Endodermal cell (in vitro differentiated cells): ENCODE measurements at regions not wholly inside any gene's neighbourhood (a gene's known extent, or its start where the extent isn't known, plus 50 kb on each side); places are given as distances from the start of the nearest gene placed in this dataset.

ENCODE experiments used
- DNase-seq: peaks from one replicate; pipeline ENCODE4 v3.0.0-alpha.2; 2017
- H3K27ac ChIP-seq: 2 replicates; pipeline ENCODE4 v1.5.1; 2013; ENCODE audit warnings: mild to moderate bottlenecking, low read depth, low read length, moderate library complexity
- H3K27me3 ChIP-seq: 2 replicates; pipeline ENCODE4 v1.6.1; 2013; ENCODE audit warnings: mild to moderate bottlenecking, low read length, moderate library complexity; ENCODE audit not compliant: insufficient read depth, control insufficient read depth, poor library complexity, severe bottlenecking
- H3K36me3 ChIP-seq: 2 replicates; pipeline ENCODE4 v1.7.0; 2013; ENCODE audit warnings: mild to moderate bottlenecking, low read length, moderate library complexity; ENCODE audit not compliant: control insufficient read depth, insufficient read depth
- H3K4me1 ChIP-seq: one replicate; pipeline ENCODE4 v1.7.0; 2013; ENCODE audit warnings: low read length; ENCODE audit not compliant: control insufficient read depth, insufficient read depth
- H3K4me3 ChIP-seq: 2 replicates; pipeline ENCODE4 v1.5.1; 2013; ENCODE audit warnings: mild to moderate bottlenecking, low read length, moderate library complexity
- H3K9ac ChIP-seq: 2 replicates; pipeline ENCODE4 v1.6.1; 2013; ENCODE audit warnings: mild to moderate bottlenecking, low read length, moderate library complexity; ENCODE audit not compliant: poor library complexity, severe bottlenecking; ENCODE audit errors: extremely low read depth
- H3K9me3 ChIP-seq: 2 replicates; pipeline ENCODE4 v1.6.1; 2013; ENCODE audit warnings: mild to moderate bottlenecking, low read length, moderate library complexity; ENCODE audit not compliant: control insufficient read depth
- H3K27ac Mint-ChIP-seq: 2 replicates; pipeline ENCODE4 v1.8.0; 2020; ENCODE audit warnings: mixed read lengths
- H3K27me3 Mint-ChIP-seq: 2 replicates; pipeline ENCODE4 v1.8.0; 2021; ENCODE audit warnings: mild to moderate bottlenecking, mixed read lengths; ENCODE audit not compliant: insufficient read depth
- H3K36me3 Mint-ChIP-seq: 2 replicates; pipeline ENCODE4 v1.8.0; 2020; ENCODE audit warnings: low read depth, mixed read lengths
- H3K4me1 Mint-ChIP-seq: 2 replicates; pipeline ENCODE4 v1.8.0; 2020; ENCODE audit warnings: mixed read lengths
- H3K4me3 Mint-ChIP-seq: 2 replicates; pipeline ENCODE4 v1.8.0; 2020; ENCODE audit warnings: mild to moderate bottlenecking, moderate library complexity, mixed read lengths
- H3K9me3 Mint-ChIP-seq: 2 replicates; pipeline ENCODE4 v1.8.0; 2020; ENCODE audit warnings: mild to moderate bottlenecking, mixed read lengths
- WGBS, 2 experiments: methylation state at CpG; one replicate each; pipeline versions ENCODE4 v1.1.5 to v1.1.7; 2013; ENCODE audit warnings: missing lambda C conversion rate in 2 of 2, mixed read lengths in 1 of 2; ENCODE audit not compliant: insufficient coverage in 1 of 2, insufficient read length in 1 of 2; 5-methylcytosine and 5-hydroxymethylcytosine counted together
- TF ChIP-seq, protein P1 (sequence below): fragments of 200-600 bp; sonication (generic); conservative IDR thresholded peaks from 2 replicates; pipeline ENCODE4 v1.5.0; 2021; ENCODE audit warnings: antibody characterized with exemption, mild to moderate bottlenecking

DNA sequence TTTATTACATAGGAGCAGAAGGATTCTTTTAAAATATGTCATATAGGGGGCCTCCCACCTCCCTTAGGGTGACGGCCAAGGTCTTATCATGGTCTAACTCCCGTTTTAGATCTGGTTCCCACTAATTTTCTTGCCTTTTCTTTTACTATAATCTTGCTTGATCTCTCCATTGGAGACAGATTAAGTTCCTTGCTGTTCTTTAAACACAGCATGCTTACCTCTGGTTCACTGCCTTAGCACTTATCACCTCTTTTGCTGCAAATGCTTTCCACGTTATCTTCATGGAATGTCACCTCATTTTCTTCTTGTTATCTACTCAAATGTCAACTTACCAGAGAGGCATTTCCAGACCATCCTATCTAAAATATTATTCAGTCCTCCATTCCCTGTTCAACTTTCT, 1047.6 kb downstream of the TLE4 start:
- Histone ChIP-seq H3K27me3 (no peaks in the 10 kb centered on the region), H3K27ac (no peak overlapping the region), H3K9ac (no peak overlapping the region), H3K4me3 (no peak overlapping the region), H3K4me1 (no peaks in the 10 kb centered on the region), H3K36me3 (no peaks in the 10 kb centered on the region), H3K9me3 (peaks cover 18% of the 10 kb centered on the region)
- Mint-ChIP-seq H3K27me3 (no peaks in the 10 kb centered on the region), H3K36me3 (peaks cover 4% of the 10 kb centered on the region), H3K4me1 (peaks cover 6% of the 10 kb centered on the region), H3K27ac (no peak overlapping the region), H3K4me3 (no peak overlapping the region), H3K9me3 (peaks cover 10% of the 10 kb centered on the region)
- no peak for DNase-seq
- WGBS, 2 experiments, result 30 to 58% methylated on average over 2 to 3 of the region's 3 CpGs
- TF ChIP-seq, protein P1, sequence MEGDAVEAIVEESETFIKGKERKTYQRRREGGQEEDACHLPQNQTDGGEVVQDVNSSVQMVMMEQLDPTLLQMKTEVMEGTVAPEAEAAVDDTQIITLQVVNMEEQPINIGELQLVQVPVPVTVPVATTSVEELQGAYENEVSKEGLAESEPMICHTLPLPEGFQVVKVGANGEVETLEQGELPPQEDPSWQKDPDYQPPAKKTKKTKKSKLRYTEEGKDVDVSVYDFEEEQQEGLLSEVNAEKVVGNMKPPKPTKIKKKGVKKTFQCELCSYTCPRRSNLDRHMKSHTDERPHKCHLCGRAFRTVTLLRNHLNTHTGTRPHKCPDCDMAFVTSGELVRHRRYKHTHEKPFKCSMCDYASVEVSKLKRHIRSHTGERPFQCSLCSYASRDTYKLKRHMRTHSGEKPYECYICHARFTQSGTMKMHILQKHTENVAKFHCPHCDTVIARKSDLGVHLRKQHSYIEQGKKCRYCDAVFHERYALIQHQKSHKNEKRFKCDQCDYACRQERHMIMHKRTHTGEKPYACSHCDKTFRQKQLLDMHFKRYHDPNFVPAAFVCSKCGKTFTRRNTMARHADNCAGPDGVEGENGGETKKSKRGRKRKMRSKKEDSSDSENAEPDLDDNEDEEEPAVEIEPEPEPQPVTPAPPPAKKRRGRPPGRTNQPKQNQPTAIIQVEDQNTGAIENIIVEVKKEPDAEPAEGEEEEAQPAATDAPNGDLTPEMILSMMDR, result no peak

DNA sequence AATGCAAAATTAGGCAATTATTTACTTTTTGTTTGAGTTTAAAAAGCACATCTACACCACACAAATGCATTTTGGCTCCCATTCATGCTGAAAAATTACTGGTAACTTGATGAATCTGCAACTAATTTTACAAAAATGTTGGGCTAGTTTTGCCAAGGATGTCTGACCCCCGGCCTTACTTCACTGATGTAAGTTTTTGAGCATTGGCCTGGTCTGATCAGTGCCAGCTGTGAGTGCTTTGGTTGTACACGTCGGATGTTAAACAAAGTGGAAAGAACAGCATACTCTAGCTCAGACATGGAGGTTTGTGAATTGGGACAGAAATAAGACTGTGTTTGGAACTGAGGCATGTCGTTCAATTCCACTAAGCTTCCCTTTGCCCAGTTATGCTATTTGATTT, 1044.2 kb downstream of the TLE4 start:
- WGBS, 2 experiments, result 94 to 100% methylated on average over 1 to 4 of the region's 4 CpGs
- DNase-seq, result no peak
- Mint-ChIP-seq H3K4me1 (peaks cover 6% of the 10 kb centered on the region), H3K27me3 (no peaks in the 10 kb centered on the region), H3K36me3 (peaks cover 4% of the 10 kb centered on the region), H3K4me3 (no peak overlapping the region), H3K9me3 (peaks cover 4% of the 10 kb centered on the region), H3K27ac (no peak overlapping the region)
- Histone ChIP-seq H3K9me3 (peaks cover 18% of the 10 kb centered on the region), H3K27ac (no peak overlapping the region), H3K36me3 (no peaks in the 10 kb centered on the region), H3K27me3 (no peaks in the 10 kb centered on the region), H3K9ac (no peak overlapping the region), H3K4me1 (no peaks in the 10 kb centered on the region), H3K4me3 (no peak overlapping the region)
- TF ChIP-seq, protein P1, result no peak

DNA sequence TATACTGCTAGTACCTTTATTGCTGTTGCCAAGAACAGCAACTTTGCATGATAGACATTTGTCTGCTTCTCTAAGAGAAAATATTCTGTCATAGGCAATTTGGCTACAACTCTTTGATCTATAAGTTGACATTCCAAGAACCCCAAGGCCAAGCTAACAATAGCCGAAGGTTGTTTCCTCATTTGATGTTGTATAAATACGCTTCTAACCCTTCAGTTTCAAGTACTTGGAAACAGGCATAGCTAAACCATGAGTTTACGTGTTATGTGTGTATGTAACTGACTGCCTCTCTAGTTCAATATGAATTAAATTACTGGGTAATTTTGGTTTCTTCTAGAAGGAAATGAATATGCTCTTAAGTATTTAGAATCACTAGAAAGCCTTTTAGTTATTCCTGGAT, 1034.0 kb downstream of the TLE4 start:
- H3K27ac ChIP-seq, result no peak overlapping the region
- DNase-seq, result no peak
- H3K4me3 Mint-ChIP-seq, result no peak overlapping the region
- no peaks in the 10 kb centered on the region for H3K9me3 ChIP-seq
- no peaks in the 10 kb centered on the region for H3K36me3 Mint-ChIP-seq
- no peaks in the 10 kb centered on the region for H3K4me1 ChIP-seq
- peaks cover 28% of the 10 kb centered on the region for H3K4me1 Mint-ChIP-seq
- H3K27me3 ChIP-seq, result no peaks in the 10 kb centered on the region
- H3K27ac Mint-ChIP-seq, result no peak overlapping the region
- TF ChIP-seq, protein P1, result no peak
- peaks cover 5% of the 10 kb centered on the region for H3K9me3 Mint-ChIP-seq
- no peak overlapping the region for H3K4me3 ChIP-seq
- H3K36me3 ChIP-seq, result no peaks in the 10 kb centered on the region
- H3K9ac ChIP-seq, result no peak overlapping the region
- 87% methylated on average over 3 of the region's 3 CpGs; no CpG with 5 or more reads in 1 of the 2 experiments for WGBS, 2 experiments
- no peaks in the 10 kb centered on the region for H3K27me3 Mint-ChIP-seq
